Upper lobe of left lung (tissue), 6 donors: ENCODE measurements at regions not wholly inside any gene's neighbourhood (a gene's known extent, or its start where the extent isn't known, plus 50 kb on each side); places are given as distances from the start of the nearest gene placed in this dataset.

Experiments used
- ATAC-seq, 2 donors: fragments of 200-7000 bp; cut with Tn5 transposase; one replicate each; pipeline ENCODE4 v1.9.1; 2022; ENCODE audit warnings: mild to moderate bottlenecking in 2 of 2, moderate library complexity in 2 of 2; ENCODE audit not compliant: low FRiP score in 2 of 2
- DNase-seq, 2 donors: peaks; one replicate each; pipeline ENCODE4 v3.0.0-alpha.2; 2019 to 2020
- H3K27ac ChIP-seq, 4 donors: fragments of 200-600 bp; sonication (generic); one replicate each; pipeline ENCODE4 v1.5.1; 2016 to 2019
- H3K27me3 ChIP-seq, 4 donors: fragments of 200-600 bp; sonication (generic); one replicate each; pipeline ENCODE4 v1.5.1; 2017 to 2019
- H3K36me3 ChIP-seq, 4 donors: fragments of 200-600 bp; sonication (generic); one replicate each; pipeline ENCODE4 v1.5.1; 2016 to 2019
- H3K4me1 ChIP-seq, 4 donors: fragments of 200-600 bp; sonication (generic); one replicate each; pipeline ENCODE4 v1.5.1; 2018 to 2019
- H3K4me3 ChIP-seq, 4 donors: fragments of 200-600 bp; sonication (generic); one replicate each; pipeline ENCODE4 v1.5.1; 2017 to 2019; ENCODE audit warnings: mild to moderate bottlenecking in 2 of 4, moderate library complexity in 1 of 4
- H3K9me3 ChIP-seq, 4 donors: fragments of 200-600 bp; sonication (generic); one replicate each; pipeline ENCODE4 v1.5.1; 2018 to 2019
- CTCF ChIP-seq, 6 experiments: fragments of 450-650 bp in 4 of 6; fragments of 200-600 bp in 2 of 6; sonication (generic) in 2 of 6; IDR thresholded peaks; one replicate each; pipeline ENCODE4 v1.5.1; 2016 to 2019; ENCODE audit warnings: antibody characterized with exemption in 6 of 6
- EP300 ChIP-seq, 4 donors: sonication (generic); formaldehyde crosslinking; IDR thresholded peaks; one replicate each; pipeline ENCODE4 v1.5.1; 2017; ENCODE audit warnings: antibody characterized with exemption in 4 of 4, control low read depth in 2 of 4
- POLR2A ChIP-seq, 4 donors: fragments of 450-650 bp; IDR thresholded peaks; one replicate each; pipeline ENCODE4 v1.5.1; 2016 to 2017; ENCODE audit warnings: antibody characterized with exemption in 4 of 4, mild to moderate bottlenecking in 2 of 4
- POLR2AphosphoS5 ChIP-seq, 2 donors: sonication (generic); formaldehyde crosslinking; IDR thresholded peaks; one replicate each; pipeline ENCODE4 v1.5.1; 2017; ENCODE audit warnings: antibody characterized with exemption in 2 of 2
- WGBS, 2 donors: methylation state at CpG; one replicate each; pipeline ENCODE4 v1.1.5; 2017 to 2018; 5-methylcytosine and 5-hydroxymethylcytosine counted together
- donor health status: DM: no; HTN: no; CAD: no; lungs with moderate emphysema.
- donor health status: DM: no; HTN: yes; CAD: no; lungs with severe emphysema.

DNA sequence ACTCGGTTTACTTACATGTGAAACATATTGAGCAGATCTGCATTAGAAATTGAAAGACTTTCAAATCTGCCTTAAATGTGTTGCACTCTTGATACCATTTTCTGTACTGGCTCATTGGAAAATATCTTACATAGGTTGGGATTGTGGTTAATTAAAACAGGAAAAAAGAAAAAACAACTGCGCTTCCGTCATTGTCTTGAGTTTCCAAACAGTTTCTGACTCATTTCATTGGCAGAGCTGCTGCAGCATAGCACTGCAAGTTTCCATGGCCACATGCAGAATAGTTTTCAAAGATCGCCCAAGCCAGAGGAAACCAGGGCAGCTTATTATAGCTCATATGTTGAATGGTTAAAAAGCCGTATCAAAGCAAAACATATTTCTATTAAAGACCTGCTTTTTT is 446.6 kb upstream of the BCHE start:
- no peaks in the 10 kb centered on the region for H3K4me1 ChIP-seq
- no peaks in the 10 kb centered on the region for H3K9me3 ChIP-seq
- no peaks in the 10 kb centered on the region for H3K27me3 ChIP-seq
- TF ChIP-seq CTCF (IDR thresholded peaks at IDR 0.05) (no peak), POLR2A (IDR thresholded peaks at IDR 0.05) (no peak), EP300 (IDR thresholded peaks at IDR 0.05) (no peak), POLR2AphosphoS5 (IDR thresholded peaks at IDR 0.05) (no peak)
- WGBS, 2 donors, result 56 to 66% methylated on average over 5 of the region's 5 CpGs
- ATAC-seq, result peak in 1 of 2 donors; percentile 75
- no peak for DNase-seq
- H3K4me3 ChIP-seq, result no peak overlapping the region
- H3K27ac ChIP-seq, result no peak overlapping the region
- no peaks in the 10 kb centered on the region for H3K36me3 ChIP-seq

DNA sequence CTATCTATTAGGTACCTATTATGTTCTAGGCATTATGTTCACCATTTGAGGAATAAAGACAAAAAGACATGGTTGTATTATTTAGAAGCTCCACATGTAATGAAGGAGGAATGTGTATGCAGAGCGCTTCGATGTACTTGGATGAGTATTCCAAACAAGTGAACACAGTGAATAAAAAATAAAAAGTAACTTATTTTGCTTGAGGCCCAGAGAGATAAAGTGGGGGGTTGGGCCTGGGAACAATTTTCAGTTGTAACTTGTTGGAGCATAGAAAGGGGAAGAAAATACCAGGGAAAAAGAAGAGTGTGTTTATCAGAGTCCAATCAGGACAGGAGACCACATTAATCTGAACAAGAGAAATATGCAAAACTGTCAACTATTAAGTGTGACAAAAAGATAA is 445.7 kb upstream of the BCHE start:
- Histone ChIP-seq H3K27ac (no peak overlapping the region), H3K9me3 (no peaks in the 10 kb centered on the region), H3K4me3 (no peak overlapping the region), H3K27me3 (no peaks in the 10 kb centered on the region), H3K36me3 (no peaks in the 10 kb centered on the region), H3K4me1 (no peaks in the 10 kb centered on the region)
- no peak for TF ChIP-seq POLR2AphosphoS5 (IDR thresholded peaks at IDR 0.05)
- no peak for TF ChIP-seq EP300 (IDR thresholded peaks at IDR 0.05)
- no peak for TF ChIP-seq CTCF (IDR thresholded peaks at IDR 0.05)
- no peak for TF ChIP-seq POLR2A (IDR thresholded peaks at IDR 0.05)
- WGBS, 2 donors, result 68 to 73% methylated on average over 2 of the region's 2 CpGs
- ATAC-seq, result no peak
- DNase-seq, result no peak

DNA sequence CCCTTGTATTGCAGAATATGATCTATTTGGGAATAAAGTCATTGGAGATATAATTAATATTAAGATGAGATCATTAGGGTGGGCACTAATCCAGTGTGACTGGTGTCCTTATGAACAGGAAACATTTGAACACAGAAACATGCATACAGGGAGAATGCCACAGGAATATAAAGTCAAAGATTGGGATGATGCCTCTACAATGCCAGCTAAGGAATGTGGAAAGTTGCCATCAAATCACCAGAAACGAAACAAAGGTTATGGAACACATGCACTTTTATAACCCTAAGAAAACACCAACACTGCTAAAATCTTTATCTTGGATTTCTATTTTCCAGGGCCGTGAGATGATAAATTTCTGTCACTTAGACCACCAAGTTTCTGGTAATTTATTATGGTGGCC is 442.4 kb upstream of the BCHE start:
- no peaks in the 10 kb centered on the region for H3K27me3 ChIP-seq
- DNase-seq (no peak), ATAC-seq (no peak)
- TF ChIP-seq EP300 (IDR thresholded peaks at IDR 0.05) (no peak), POLR2A (IDR thresholded peaks at IDR 0.05) (no peak), CTCF (IDR thresholded peaks at IDR 0.05) (no peak), POLR2AphosphoS5 (IDR thresholded peaks at IDR 0.05) (no peak)
- WGBS, 2 donors, result 70 to 76% methylated on average over 2 of the region's 2 CpGs
- no peaks in the 10 kb centered on the region for H3K4me1 ChIP-seq
- H3K4me3 ChIP-seq, result no peak overlapping the region
- H3K36me3 ChIP-seq, result no peaks in the 10 kb centered on the region
- no peaks in the 10 kb centered on the region for H3K9me3 ChIP-seq
- H3K27ac ChIP-seq, result no peak overlapping the region

DNA sequence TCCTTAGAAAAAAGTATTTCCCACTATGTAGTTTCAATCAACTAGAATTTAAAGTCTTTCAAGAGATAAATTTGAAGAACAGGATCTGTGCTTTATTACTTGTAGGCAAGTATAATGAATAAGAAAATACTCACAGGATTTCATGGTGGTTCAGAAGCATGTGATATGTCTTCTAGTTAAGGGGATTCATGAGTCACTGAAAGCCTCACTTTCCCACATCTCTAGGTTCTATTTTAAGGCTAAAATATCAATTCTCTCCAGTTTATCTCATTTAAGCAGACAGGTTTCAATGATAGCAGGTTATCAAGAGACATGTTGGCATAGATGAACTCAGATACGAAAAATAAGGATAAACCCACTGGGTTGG is 437.8 kb upstream of the BCHE start:
- DNase-seq, result no peak
- TF ChIP-seq EP300 (IDR thresholded peaks at IDR 0.05) (no peak), CTCF (IDR thresholded peaks at IDR 0.05) (no peak), POLR2A (IDR thresholded peaks at IDR 0.05) (no peak), POLR2AphosphoS5 (IDR thresholded peaks at IDR 0.05) (no peak)
- no peak overlapping the region for H3K27ac ChIP-seq
- no peak for ATAC-seq
- H3K4me1 ChIP-seq, result no peaks in the 10 kb centered on the region
- no peaks in the 10 kb centered on the region for H3K36me3 ChIP-seq
- no peaks in the 10 kb centered on the region for H3K27me3 ChIP-seq
- no peaks in the 10 kb centered on the region for H3K9me3 ChIP-seq
- 73 to 88% methylated on average over 1 of the region's 1 CpG for WGBS, 2 donors
- no peak overlapping the region for H3K4me3 ChIP-seq

DNA sequence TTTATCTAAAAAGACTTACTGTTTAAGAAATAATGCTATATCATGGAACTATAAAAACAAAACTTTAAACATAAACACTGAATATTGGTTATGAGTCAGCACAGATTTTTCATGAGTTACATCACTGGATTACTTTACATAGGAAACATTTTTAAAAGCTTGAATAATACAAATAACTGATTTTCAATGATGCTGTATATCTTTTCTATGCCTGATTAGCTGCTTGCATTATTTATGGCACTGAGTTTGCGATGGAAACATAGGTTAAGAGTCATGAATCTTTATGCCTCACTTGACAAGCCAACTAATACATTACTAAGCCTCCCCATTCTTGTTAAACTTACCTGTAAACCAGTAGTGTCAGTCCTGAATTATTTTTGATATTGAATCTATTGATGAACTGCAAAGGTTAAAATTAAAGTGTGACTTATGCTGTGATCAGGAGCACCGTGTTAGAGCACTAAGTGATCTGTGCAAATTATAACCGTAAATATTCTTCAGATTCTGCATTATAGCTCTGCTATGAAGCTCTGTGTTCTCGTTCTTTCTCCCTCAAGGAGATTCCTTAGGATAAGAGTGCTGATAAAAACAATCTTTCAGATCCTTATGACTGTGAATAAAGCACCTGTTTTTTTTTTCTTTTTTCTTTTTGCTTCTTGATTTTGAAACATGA is 437.3 kb upstream of the BCHE start:
- DNase-seq (no peak), ATAC-seq (no peak)
- Histone ChIP-seq H3K36me3 (no peaks in the 10 kb centered on the region), H3K4me3 (no peak overlapping the region), H3K4me1 (no peaks in the 10 kb centered on the region), H3K27ac (no peak overlapping the region), H3K9me3 (no peaks in the 10 kb centered on the region), H3K27me3 (no peaks in the 10 kb centered on the region)
- WGBS, 2 donors, result 51 to 52% methylated on average over 4 of the region's 4 CpGs
- TF ChIP-seq POLR2A (IDR thresholded peaks at IDR 0.05) (no peak), CTCF (IDR thresholded peaks at IDR 0.05) (no peak), EP300 (IDR thresholded peaks at IDR 0.05) (no peak), POLR2AphosphoS5 (IDR thresholded peaks at IDR 0.05) (no peak)
